ENCODE measurements at regions not wholly inside any gene's neighbourhood (a gene's known extent, or its start where the extent isn't known, plus 50 kb on each side); places are given as distances from the start of the nearest gene placed in this dataset.

DNA sequence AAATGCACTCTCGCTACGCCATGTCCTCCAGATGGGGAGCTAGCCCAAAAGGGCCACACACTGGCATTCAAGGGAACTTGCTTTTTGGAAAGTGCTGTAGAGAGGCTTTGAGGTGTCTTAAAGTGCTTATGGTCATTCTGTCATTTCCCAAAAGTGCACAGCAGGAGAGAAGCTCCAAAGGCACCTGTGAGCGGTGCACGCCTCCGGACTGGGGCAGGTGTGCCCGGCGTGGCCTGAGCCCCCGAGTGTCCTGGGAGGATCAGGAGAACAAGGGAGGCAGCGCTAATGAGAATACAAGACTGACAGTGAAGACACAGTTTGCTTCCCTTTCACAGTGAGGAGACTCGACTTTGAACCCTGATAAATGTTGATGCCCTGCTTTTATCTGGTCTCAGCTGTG lies 419.0 kb upstream of the MKI67 start:
- no peaks in the 10 kb centered on the region for H3K9me3 ChIP-seq (ENCODE audit: control insufficient read depth, low read length)
- no peak overlapping the region for H3K4me3 ChIP-seq (ENCODE audit: low read depth, low read length)
- TF ChIP-seq, protein P1, sequence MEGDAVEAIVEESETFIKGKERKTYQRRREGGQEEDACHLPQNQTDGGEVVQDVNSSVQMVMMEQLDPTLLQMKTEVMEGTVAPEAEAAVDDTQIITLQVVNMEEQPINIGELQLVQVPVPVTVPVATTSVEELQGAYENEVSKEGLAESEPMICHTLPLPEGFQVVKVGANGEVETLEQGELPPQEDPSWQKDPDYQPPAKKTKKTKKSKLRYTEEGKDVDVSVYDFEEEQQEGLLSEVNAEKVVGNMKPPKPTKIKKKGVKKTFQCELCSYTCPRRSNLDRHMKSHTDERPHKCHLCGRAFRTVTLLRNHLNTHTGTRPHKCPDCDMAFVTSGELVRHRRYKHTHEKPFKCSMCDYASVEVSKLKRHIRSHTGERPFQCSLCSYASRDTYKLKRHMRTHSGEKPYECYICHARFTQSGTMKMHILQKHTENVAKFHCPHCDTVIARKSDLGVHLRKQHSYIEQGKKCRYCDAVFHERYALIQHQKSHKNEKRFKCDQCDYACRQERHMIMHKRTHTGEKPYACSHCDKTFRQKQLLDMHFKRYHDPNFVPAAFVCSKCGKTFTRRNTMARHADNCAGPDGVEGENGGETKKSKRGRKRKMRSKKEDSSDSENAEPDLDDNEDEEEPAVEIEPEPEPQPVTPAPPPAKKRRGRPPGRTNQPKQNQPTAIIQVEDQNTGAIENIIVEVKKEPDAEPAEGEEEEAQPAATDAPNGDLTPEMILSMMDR (IDR thresholded peaks at IDR 0.05), result no peak
- H3K4me2 ChIP-seq (ENCODE audit: low read length), result no peak overlapping the region
- no peak overlapping the region for H2AFZ ChIP-seq
- no peak overlapping the region for H3K27ac ChIP-seq
- no peaks in the 10 kb centered on the region for H3K36me3 ChIP-seq (ENCODE audit: control insufficient read depth, insufficient read depth, low read length)
- H3K79me2 ChIP-seq, result no peaks in the 10 kb centered on the region
- H3K4me1 ChIP-seq, result no peaks in the 10 kb centered on the region
- H3K27me3 ChIP-seq (ENCODE audit: control insufficient read depth, insufficient read depth, low read length), result no peaks in the 10 kb centered on the region
- no peak overlapping the region for H3K9ac ChIP-seq

DNA sequence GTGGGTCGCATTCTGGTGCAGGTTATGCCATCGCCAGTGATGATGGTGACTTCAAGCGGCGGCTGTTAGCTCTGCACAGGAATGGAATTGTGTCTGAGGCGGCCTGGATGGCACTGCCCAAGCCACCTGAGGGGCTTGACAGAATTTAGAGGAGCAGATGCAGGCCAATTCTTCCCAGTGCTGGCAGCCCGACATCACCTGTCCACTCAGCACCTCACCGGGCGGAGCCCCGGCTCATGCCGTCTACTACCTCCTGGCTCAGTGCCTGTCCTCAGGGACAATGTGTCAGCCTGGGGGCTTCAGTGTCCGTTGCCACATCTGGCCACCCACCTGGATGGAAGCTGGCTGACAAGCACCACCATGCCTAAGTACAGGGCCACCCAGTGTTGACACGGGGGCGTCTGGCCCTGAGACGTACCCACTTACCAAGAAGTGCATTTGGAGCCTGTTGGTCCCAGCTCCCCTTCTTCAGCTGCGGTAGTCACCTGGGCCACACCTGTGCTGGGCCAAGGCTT lies 420.5 kb upstream of the MKI67 start:
- Histone ChIP-seq H3K4me2 (ENCODE audit: low read length) (no peak overlapping the region), H3K79me2 (no peaks in the 10 kb centered on the region), H3K27ac (no peak overlapping the region), H3K36me3 (ENCODE audit: control insufficient read depth, insufficient read depth, low read length) (no peaks in the 10 kb centered on the region), H3K9me3 (ENCODE audit: control insufficient read depth, low read length) (no peaks in the 10 kb centered on the region), H3K27me3 (ENCODE audit: control insufficient read depth, insufficient read depth, low read length) (no peaks in the 10 kb centered on the region), H2AFZ (no peak overlapping the region), H3K4me1 (no peaks in the 10 kb centered on the region), H3K9ac (no peak overlapping the region), H3K4me3 (ENCODE audit: low read depth, low read length) (no peak overlapping the region)
- TF ChIP-seq, protein P1 (IDR thresholded peaks at IDR 0.05), result no peak

DNA sequence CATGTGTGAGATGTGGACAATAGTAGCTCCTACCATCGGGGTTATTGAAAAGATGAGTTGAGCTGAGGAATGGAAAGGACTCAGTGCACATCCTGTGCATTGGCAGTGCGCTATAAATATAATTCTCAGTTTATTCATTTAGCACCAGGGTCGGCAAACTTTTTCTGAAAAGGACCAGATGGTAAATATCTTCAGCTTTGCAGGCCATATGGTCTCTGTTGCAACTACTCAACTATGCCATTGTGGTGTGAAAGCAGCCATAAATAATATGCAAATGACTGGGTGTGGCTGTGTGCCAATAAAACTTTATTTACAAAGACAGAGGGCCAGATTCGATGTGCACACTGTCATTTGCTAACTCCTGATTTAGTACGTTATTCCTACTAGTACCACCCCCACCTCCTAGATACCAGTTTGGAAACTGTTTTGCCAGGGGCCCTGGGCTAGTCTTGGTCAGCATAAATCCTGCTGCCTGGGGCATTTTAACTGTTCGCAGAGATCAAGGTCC lies 422.9 kb upstream of the MKI67 start:
- Histone ChIP-seq H3K9ac (no peak overlapping the region), H3K4me1 (no peaks in the 10 kb centered on the region), H2AFZ (no peak overlapping the region), H3K79me2 (no peaks in the 10 kb centered on the region), H3K4me3 (ENCODE audit: low read depth, low read length) (no peak overlapping the region), H3K27ac (no peak overlapping the region), H3K9me3 (ENCODE audit: control insufficient read depth, low read length) (no peaks in the 10 kb centered on the region), H3K4me2 (ENCODE audit: low read length) (no peak overlapping the region), H3K36me3 (ENCODE audit: control insufficient read depth, insufficient read depth, low read length) (no peaks in the 10 kb centered on the region), H3K27me3 (ENCODE audit: control insufficient read depth, insufficient read depth, low read length) (peaks cover 3% of the 10 kb centered on the region)
- TF ChIP-seq, protein P1 (IDR thresholded peaks at IDR 0.05), result no peak

DNA sequence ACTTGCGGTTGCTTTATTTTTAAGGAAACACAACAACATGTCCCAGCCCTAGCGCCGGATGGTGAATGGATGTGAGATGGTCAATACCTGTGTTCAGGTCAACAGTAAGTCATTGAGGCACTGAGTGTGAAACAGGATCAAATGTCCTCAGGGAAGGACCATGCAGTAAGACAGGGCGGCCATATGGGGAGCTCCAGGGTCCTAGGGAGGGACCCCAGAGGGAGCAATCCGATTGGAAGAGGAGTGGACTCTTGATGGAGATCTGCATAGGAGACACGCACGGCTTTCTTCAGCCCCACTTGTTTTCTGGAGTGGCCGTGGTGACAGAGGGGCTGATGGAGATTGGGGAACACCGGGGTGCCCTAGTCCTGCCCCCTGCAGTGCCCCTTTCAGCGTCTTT lies 423.8 kb upstream of the MKI67 start:
- Histone ChIP-seq H3K9me3 (ENCODE audit: control insufficient read depth, low read length) (no peaks in the 10 kb centered on the region), H2AFZ (no peak overlapping the region), H3K36me3 (ENCODE audit: control insufficient read depth, insufficient read depth, low read length) (no peaks in the 10 kb centered on the region), H3K4me3 (ENCODE audit: low read depth, low read length) (no peak overlapping the region), H3K27me3 (ENCODE audit: control insufficient read depth, insufficient read depth, low read length) (peaks cover 3% of the 10 kb centered on the region), H3K9ac (no peak overlapping the region), H3K4me2 (ENCODE audit: low read length) (no peak overlapping the region), H3K79me2 (no peaks in the 10 kb centered on the region), H3K27ac (no peak overlapping the region), H3K4me1 (no peaks in the 10 kb centered on the region)
- TF ChIP-seq, protein P1 (IDR thresholded peaks at IDR 0.05), result no peak

DNA sequence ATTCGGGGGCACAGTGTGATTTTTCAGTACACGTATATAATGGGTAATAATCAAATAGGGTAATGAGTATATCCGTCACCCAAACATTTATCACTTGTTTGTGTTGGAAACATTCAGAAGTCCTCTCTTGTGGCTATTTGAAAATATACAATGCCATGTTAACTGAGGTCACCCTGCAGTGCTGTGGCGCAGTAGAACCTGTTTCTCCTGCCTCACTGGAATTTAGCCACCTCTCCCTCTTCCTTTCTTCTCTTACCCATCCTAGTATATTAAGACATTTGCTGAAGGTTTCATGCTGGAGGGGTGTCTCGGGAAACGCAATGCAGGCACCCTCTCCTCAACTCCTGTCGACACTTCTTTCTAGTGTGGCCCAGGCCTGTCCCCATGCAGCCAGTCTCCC lies 425.3 kb upstream of the MKI67 start:
- Histone ChIP-seq H3K9me3 (ENCODE audit: control insufficient read depth, low read length) (no peaks in the 10 kb centered on the region), H3K27ac (no peak overlapping the region)
- TF ChIP-seq, protein P1 (IDR thresholded peaks at IDR 0.05), result no peak

More for the DNA sequence above, 425.3 kb upstream of the MKI67 start:
- Histone ChIP-seq H2AFZ (no peak overlapping the region), H3K4me2 (ENCODE audit: low read length) (no peak overlapping the region), H3K79me2 (no peaks in the 10 kb centered on the region), H3K4me3 (ENCODE audit: low read depth, low read length) (no peak overlapping the region), H3K4me1 (no peaks in the 10 kb centered on the region), H3K36me3 (ENCODE audit: control insufficient read depth, insufficient read depth, low read length) (no peaks in the 10 kb centered on the region), H3K27me3 (ENCODE audit: control insufficient read depth, insufficient read depth, low read length) (peaks cover 3% of the 10 kb centered on the region), H3K9ac (no peak overlapping the region)

All from parathyroid adenoma (tissue), 2 donors.